Fibroblast of lung (primary cell): ENCODE measurements at regions not wholly inside any gene's neighbourhood (a gene's known extent, or its start where the extent isn't known, plus 50 kb on each side); places are given as distances from the start of the nearest gene placed in this dataset.

Source experiments
- DNase-seq, 2 donors: peaks; one replicate each; pipeline versions ENCODE4 v3.0.0 to v3.0.0-alpha.2; 2010; ENCODE audit warnings: low read depth in 2 of 2
- H2AFZ ChIP-seq: 2 replicates; pipeline ENCODE4 v1.5.1; 2012; ENCODE audit warnings: low read length, control low read depth, inconsistent platforms
- H3K27ac ChIP-seq: 2 replicates; pipeline ENCODE4 v1.5.1; 2011; ENCODE audit warnings: low read length, control low read depth; ENCODE audit not compliant: insufficient read depth
- H3K27me3 ChIP-seq: 2 replicates; pipeline ENCODE4 v1.5.1; 2011; ENCODE audit warnings: mild to moderate bottlenecking, low read length; ENCODE audit not compliant: control insufficient read depth, insufficient read depth
- H3K36me3 ChIP-seq: 2 replicates; pipeline ENCODE4 v1.5.1; 2011; ENCODE audit warnings: low read length; ENCODE audit not compliant: control insufficient read depth, insufficient read depth
- H3K4me1 ChIP-seq: 2 replicates; pipeline ENCODE4 v1.5.1; 2011; ENCODE audit warnings: low read length; ENCODE audit not compliant: control insufficient read depth, insufficient read depth; ENCODE audit errors: extremely low read depth
- H3K4me2 ChIP-seq: 2 replicates; pipeline ENCODE4 v1.5.1; 2011; ENCODE audit warnings: low read length, control low read depth; ENCODE audit not compliant: insufficient read depth; ENCODE audit errors: extremely low read depth
- H3K4me3 ChIP-seq, 4 experiments: fragments of 200-600 bp in 1 of 4; sonication (generic) in 1 of 4; replicated peaks in 1 of 4; 2 replicates each; pipeline ENCODE4 v1.5.1; 2011 to 2016; ENCODE audit warnings: low read length in 4 of 4, low read depth in 3 of 4, mild to moderate bottlenecking in 3 of 4, control low read depth in 2 of 4, inconsistent platforms in 1 of 4, mixed read lengths in 1 of 4; ENCODE audit not compliant: insufficient read depth in 1 of 4; ENCODE audit errors: control extremely low read depth in 1 of 4
- H3K79me2 ChIP-seq: 2 replicates; pipeline ENCODE4 v1.5.1; 2012; ENCODE audit warnings: mild to moderate bottlenecking, low read length, inconsistent platforms; ENCODE audit not compliant: control insufficient read depth, insufficient read depth
- H3K9ac ChIP-seq: 2 replicates; pipeline ENCODE4 v1.5.1; 2011; ENCODE audit warnings: mild to moderate bottlenecking, low read length, control low read depth; ENCODE audit not compliant: insufficient read depth
- H3K9me3 ChIP-seq: 2 replicates; pipeline ENCODE4 v1.5.1; 2012; ENCODE audit warnings: low read depth, low read length; ENCODE audit not compliant: control insufficient read depth, insufficient read depth
- H4K20me1 ChIP-seq: 2 replicates; pipeline ENCODE4 v1.5.1; 2011; ENCODE audit warnings: low read length; ENCODE audit not compliant: control insufficient read depth, insufficient read depth; ENCODE audit errors: extremely low read depth
- CTCF ChIP-seq, 2 donors: IDR thresholded peaks in 1 of 2; conservative IDR thresholded peaks in 1 of 2; 1 replicate in 1 of 2; 2 replicates in 1 of 2; pipeline ENCODE4 v1.5.1; 2011 to 2012; ENCODE audit warnings: low read length in 2 of 2, control low read depth in 1 of 2, inconsistent platforms in 1 of 2, low read depth in 1 of 2, mild to moderate bottlenecking in 1 of 2
- EZH2 ChIP-seq: IDR thresholded peaks from 2 replicates; pipeline ENCODE4 v1.5.1; 2012; ENCODE audit warnings: low read length, control low read depth, mild to moderate bottlenecking; ENCODE audit errors: missing control alignments

GRCh38 chr3:103067963-103068362 lies 633.1 kb downstream of the ZPLD1 start:
- no peak overlapping the region for H3K4me3 ChIP-seq

GRCh38 chr3:103075282-103075681 lies 640.5 kb downstream of the ZPLD1 start:
- Histone ChIP-seq H3K9me3 (no peaks in the 10 kb centered on the region), H2AFZ (no peak overlapping the region), H3K4me1 (no peaks in the 10 kb centered on the region), H3K36me3 (no peaks in the 10 kb centered on the region), H3K9ac (no peak overlapping the region), H3K79me2 (no peaks in the 10 kb centered on the region), H3K27ac (no peak overlapping the region), H3K4me3 (no peak overlapping the region), H4K20me1 (no peaks in the 10 kb centered on the region), H3K27me3 (no peaks in the 10 kb centered on the region), H3K4me2 (no peak overlapping the region)
- TF ChIP-seq EZH2 (no peak), CTCF (conservative IDR thresholded peaks at IDR 0.05 in 1 of 2, IDR thresholded peaks at IDR 0.05 in 1 of 2; ENCODE audit: low read depth in 1 of 2, low read length in 2 of 2) (no peak)
- no peak for DNase-seq

More at GRCh38 chr3:103067963-103068362, 633.1 kb downstream of the ZPLD1 start:
- Histone ChIP-seq H4K20me1 (no peaks in the 10 kb centered on the region), H3K79me2 (no peaks in the 10 kb centered on the region), H3K27ac (no peak overlapping the region), H3K4me2 (no peak overlapping the region), H3K9me3 (no peaks in the 10 kb centered on the region), H3K36me3 (no peaks in the 10 kb centered on the region), H3K4me1 (no peaks in the 10 kb centered on the region), H2AFZ (no peak overlapping the region), H3K9ac (no peak overlapping the region), H3K27me3 (no peaks in the 10 kb centered on the region)
- no peak for TF ChIP-seq CTCF (conservative IDR thresholded peaks at IDR 0.05 in 1 of 2, IDR thresholded peaks at IDR 0.05 in 1 of 2; ENCODE audit: low read depth in 1 of 2, low read length in 2 of 2)
- no peak for TF ChIP-seq EZH2
- no peak for DNase-seq

GRCh38 chr3:103077910-103078309 lies 643.1 kb downstream of the ZPLD1 start:
- Histone ChIP-seq H4K20me1 (no peaks in the 10 kb centered on the region), H3K27me3 (no peaks in the 10 kb centered on the region), H2AFZ (no peak overlapping the region), H3K79me2 (no peaks in the 10 kb centered on the region), H3K27ac (no peak overlapping the region), H3K4me1 (no peaks in the 10 kb centered on the region), H3K36me3 (no peaks in the 10 kb centered on the region), H3K9me3 (no peaks in the 10 kb centered on the region), H3K4me2 (no peak overlapping the region), H3K4me3 (no peak overlapping the region), H3K9ac (no peak overlapping the region)
- DNase-seq = no peak
- TF ChIP-seq CTCF (conservative IDR thresholded peaks at IDR 0.05 in 1 of 2, IDR thresholded peaks at IDR 0.05 in 1 of 2; ENCODE audit: low read depth in 1 of 2, low read length in 2 of 2) (no peak), EZH2 (no peak)
